Stimulated activated CD4-positive, alpha-beta T cell treated with anti-CD3 and anti-CD28 coated beads, Interleukin-12 subunit alpha, Interleukin-12 subunit beta, amount 100 ng/mL, for 4 hours (primary cell): ENCODE measurements at regions not wholly inside any gene's neighbourhood (a gene's known extent, or its start where the extent isn't known, plus 50 kb on each side); places are given as distances from the start of the nearest gene placed in this dataset.

Experiments
- DNase-seq: peaks from one replicate; pipeline ENCODE4 v3.0.0-alpha.2; 2020

GRCh38 chr2:240300261-240300821, 135.1 kb upstream of the GPC1 start:
- DNase-seq = no peak

DNA sequence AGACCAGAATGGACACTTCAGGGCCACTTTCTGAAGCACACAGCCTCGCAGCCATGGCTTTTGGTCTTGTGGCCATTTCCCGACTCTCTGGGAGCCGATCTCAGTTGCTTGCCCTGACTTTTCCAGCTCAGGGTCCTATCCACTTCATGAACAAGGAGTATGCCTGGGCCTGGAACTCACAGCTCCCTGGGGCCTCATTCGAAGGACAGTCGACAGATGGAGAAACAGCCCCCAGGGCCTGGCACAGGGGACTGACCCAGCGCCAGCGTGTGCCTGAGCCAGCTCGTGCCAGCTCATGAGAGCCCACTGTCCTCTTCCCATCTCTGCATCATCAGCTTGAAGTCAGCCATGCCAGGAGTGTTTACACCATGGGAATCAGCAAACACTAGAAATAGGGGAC, 134.6 kb upstream of the GPC1 start:
- DNase-seq = no peak

DNA sequence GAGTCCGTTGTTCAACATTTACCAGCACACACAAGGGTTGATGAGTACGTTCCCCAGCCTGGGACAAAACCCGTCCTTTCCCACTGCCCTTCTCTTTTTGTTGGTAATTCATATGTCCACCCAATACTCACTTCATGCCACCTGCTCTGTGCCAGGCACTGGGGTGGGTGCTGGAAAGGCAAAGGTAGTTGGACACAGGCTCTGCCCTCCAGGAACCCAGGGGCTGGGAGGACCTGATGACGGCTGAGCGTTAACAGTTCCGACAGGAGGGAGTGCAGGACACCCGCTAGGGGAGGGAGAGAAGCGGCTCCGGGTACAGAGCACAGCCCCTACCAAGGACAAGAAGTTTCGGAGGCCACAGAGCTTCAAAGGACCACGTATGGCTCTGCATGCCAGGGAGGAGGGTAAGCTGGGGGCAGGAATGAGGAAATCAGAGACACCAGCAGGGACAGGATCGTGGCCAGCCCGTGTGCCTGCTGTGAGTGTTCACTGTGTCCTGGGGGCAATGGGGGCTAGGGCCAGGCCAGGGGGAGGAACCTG, 134.1 kb upstream of the GPC1 start:
- no peak for DNase-seq

GRCh38 chr2:240302041-240302440, 133.4 kb upstream of the GPC1 start:
- DNase-seq = no peak

- no peak for DNase-seq
Measured at GRCh38 chr2:240302933-240303595, 132.4 kb upstream of the GPC1 start.

DNA sequence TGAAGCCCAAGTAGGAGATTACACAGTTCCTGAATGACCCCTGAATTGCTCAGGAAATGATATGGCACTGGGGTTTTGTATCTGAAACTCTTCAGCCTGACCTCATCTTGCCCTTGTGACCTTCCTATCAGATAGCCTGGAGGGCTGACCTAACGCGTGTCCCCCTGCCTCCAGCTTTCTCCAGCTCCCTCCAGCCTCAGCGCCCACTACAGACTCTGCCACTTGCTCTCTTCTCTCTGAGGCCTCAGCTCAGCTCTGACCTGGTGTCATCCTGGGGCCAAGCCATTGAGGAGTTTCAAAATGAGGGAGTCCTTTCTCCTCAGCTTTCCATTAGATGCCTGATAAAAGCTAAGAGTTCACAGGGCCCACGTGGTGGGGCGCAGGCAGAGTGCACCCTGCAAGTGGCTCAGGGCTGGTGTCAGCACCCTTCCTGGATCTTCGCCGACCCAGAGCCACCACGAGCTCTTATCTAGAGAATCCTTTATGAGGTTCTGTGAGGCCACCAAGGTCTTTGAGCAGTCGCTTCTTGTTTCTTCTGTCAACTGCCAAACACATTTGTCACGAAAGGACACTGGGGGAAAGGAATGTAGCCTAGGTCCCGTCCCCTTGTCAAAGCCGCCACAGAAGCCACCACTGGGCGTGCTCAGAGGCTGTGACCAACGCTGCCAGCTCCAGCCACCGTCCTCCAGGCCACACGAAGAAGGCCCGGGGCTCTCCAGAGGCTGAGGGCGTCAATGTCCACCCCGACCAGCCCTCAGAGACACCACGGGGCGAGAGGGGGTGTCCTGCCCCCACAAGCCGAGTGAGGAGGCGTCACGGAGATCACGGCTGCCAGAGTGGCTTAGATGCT, 131.3 kb upstream of the GPC1 start:
- no peak for DNase-seq

DNA sequence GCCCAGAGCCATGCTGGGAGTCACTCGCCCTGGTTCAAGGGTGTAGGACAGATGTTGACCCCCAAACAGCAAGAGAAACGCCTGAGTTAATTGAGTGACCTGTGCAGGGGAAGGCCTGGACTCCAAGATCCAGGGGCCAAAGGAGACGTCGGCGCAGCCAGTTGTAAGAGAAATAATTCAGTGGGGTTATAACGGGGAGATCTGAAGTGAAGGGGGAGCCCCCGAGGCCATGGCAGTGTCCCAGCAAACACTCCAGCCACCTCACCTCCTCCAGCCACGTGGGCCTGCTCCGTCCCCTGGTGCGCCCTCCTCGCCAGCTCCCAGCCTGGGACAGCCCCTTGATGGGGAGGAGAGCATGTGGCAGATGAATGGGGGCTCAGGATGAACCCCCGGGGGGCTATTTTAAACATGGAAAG, 130.7 kb upstream of the GPC1 start:
- DNase-seq = no peak

DNA sequence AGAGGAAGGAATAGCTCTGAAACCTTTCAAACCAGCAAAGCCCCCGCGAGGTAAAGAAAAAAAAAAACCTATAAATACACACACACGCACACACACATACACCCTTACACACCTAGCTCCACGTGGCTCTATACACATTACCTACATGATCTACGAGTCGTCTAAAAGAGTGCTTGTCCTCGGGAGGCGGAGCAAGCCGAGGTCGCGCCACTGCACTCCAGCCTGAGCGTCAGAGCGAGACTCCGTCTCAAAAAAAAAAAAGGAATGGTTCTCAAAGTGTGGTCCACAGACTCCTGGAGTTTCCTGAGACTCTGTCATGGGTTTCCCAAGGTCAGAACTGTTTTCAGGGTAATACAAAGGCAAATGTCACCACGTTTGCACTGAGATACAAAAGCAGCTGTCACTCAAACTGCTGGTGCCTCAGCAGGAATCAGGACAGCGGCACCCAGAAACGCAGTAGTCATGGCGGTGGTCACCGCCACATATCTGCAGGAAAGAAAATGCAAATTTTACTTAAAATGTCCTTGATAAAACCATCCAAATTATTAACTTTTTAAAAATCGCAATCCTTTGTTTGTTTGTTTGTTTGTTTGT, 130.0 kb upstream of the GPC1 start:
- no peak for DNase-seq

DNA sequence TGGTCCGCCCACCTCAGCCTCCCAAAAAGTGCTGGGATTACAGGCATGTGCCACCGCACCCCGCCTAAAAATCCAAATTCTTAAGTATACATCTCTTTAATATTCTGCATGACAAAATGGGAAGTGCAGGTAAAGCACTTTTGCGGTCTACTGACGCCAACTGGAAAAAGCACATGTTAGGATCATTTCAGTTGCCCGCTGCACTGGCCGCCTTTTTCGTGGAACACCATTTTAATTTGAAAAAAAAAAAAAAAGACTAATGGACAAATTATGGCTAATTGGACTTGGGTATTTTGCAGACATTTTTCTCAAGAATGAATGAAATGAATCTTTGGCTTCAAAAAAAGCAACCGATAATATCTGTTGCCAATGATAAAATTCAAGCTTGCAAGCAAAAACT, 129.3 kb upstream of the GPC1 start:
- DNase-seq = no peak

DNA sequence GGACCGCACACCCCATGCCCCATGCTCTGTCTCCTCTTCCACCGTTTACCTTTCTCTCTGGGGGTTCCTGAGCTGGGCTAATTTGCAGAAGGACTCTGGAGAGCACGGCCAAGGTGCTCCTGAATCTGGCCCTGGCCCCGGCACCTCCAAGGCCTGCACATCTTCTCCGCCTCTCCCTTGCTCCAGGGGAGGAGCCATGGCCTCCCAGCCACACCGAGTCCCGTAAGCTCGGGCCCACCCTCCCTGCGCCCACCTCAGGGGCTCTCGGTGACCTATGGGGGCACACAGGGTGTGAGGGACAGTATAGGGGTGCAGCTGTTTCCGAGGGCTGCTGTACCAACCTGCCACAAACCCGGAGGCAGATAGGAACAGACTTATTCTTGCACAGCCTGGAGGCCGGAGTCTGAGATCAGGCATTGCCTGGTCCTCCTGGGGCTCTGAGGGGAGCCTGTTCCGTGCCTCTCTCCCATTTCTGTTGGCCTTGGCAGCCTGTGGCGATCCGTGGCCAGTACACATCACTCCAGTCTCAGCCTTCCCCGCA, 127.3 kb upstream of the GPC1 start:
- no peak for DNase-seq

- no peak for DNase-seq
Measured at GRCh38 chr2:240309214-240309613, 126.2 kb upstream of the GPC1 start.

DNA sequence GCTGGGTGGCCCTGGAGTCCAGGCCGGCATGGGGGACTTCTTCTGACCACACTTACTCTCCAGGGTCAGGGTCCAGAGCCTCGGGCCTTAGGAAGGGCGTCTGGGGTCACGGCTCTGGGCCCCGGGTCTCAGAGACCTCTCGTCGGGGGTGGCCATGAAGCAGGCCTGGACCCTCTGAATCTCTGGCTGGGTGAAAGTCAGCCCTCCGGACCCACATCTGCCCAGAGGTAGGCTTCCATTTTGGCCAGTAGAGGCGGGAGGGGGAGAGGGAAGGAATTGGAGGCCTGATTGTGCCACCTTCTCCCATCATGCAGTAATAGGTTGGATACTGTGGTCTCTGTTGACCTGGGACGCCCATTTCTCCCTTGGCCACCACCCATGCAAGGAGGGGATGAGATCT, 125.3 kb upstream of the GPC1 start:
- DNase-seq = no peak

GRCh38 chr2:240310645-240311044, 124.8 kb upstream of the GPC1 start:
- no peak for DNase-seq

GRCh38 chr2:240311821-240312220, 123.6 kb upstream of the GPC1 start:
- no peak for DNase-seq

DNA sequence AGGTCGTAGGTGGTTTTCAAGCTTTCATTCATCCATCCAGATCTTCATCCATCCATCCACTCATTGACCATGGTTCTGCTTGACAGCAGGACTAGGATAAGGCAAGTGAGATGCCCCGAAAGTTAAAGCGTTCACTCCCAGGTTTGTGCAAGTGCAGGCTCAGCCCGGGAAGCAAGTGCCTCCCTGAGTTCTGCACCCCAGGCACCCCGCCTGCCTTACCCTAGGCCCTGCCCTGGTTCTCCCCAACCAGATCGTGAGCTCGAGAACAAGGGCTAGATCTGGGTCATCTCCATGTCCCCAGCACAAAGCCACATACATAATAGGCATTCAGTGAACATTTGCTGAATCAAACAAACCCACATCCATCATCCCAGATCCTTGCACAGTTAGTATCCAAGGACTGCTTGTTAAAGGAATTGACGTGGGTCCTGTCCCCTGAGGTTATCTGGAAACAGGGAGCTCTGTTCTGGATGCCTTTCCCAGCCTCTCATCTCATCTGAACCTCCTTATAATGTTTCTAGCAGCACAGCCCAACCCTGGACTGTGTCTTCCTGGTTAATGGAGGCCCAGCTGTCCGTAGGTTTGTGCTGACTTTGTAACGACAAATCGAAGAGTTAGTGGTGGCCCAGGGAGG, 116.1 kb upstream of the GPC1 start:
- DNase-seq = no peak

- no peak for DNase-seq
Measured at GRCh38 chr2:240319855-240320203, 115.6 kb upstream of the GPC1 start.

- DNase-seq = no peak
Measured at GRCh38 chr2:240320204-240320993, 115.1 kb upstream of the GPC1 start.

- DNase-seq = no peak
Measured at GRCh38 chr2:240322231-240322955, 113.1 kb upstream of the GPC1 start.

DNA sequence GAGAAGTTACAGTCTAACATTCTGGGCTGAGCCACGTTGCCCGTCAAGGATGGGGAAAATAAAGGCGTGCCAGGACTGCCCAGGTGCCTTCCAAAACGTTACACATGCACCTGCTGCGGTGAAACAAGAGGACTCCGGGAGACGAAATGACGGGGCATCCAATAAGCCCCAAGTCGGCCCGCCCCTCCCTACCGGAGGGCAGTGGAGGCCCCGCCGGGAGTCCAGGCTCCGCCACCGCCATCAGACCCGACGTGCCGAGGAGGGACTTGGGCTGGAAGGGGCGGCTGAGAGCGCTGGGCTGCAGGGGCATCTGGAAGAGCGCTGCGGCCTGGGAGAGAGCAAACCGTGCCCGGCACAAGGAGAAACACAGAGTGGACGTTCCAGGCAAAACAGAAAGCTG, 112.5 kb upstream of the GPC1 start:
- no peak for DNase-seq

GRCh38 chr2:240323601-240324291, 111.7 kb upstream of the GPC1 start:
- no peak for DNase-seq
